Esophagus muscularis mucosa (tissue), 4 donors: ENCODE measurements at regions not wholly inside any gene's neighbourhood (a gene's known extent, or its start where the extent isn't known, plus 50 kb on each side); places are given as distances from the start of the nearest gene placed in this dataset.
"Not testable (repeated sequence)": the region's sequence is repeated elsewhere in the genome, so short reads cannot be mapped to it uniquely, and the experiment has no call there.

Source experiments
- DNase-seq: peaks from one replicate; pipeline ENCODE4 v3.0.0-alpha.2; 2017; ENCODE audit errors: extremely low spot score
- H3K27ac ChIP-seq, 4 donors: fragments of 200-600 bp; sonication (generic); replicated peaks in 1 of 4; 1 replicate in 3 of 4; 2 replicates in 1 of 4; pipeline ENCODE4 v1.5.1; 2016 to 2019; ENCODE audit warnings: mild to moderate bottlenecking in 1 of 4
- H3K27me3 ChIP-seq, 4 donors: fragments of 200-600 bp; sonication (generic); one replicate each; pipeline versions ENCODE4 v1.5.1 to v1.6.0; 2016 to 2019
- H3K36me3 ChIP-seq, 4 donors: fragments of 200-600 bp; sonication (generic); one replicate each; pipeline ENCODE4 v1.5.1; 2016 to 2019
- H3K4me1 ChIP-seq, 4 donors: fragments of 200-600 bp; sonication (generic); one replicate each; pipeline ENCODE4 v1.5.1; 2016 to 2019
- H3K4me3 ChIP-seq, 4 donors: fragments of 200-600 bp; sonication (generic); 1 replicate in 2 of 4; 2 replicates in 2 of 4; pipeline ENCODE4 v1.5.1; 2016 to 2019; ENCODE audit warnings: mild to moderate bottlenecking in 4 of 4, moderate library complexity in 1 of 4
- H3K9me3 ChIP-seq, 4 donors: fragments of 200-600 bp; sonication (generic); 1 replicate in 3 of 4; 2 replicates in 1 of 4; pipeline ENCODE4 v1.5.1; 2016 to 2019
- CTCF ChIP-seq, 3 experiments: fragments of 200-600 bp in 2 of 3; fragments of 450-650 bp in 1 of 3; sonication (generic) in 2 of 3; IDR thresholded peaks; one replicate each; pipeline ENCODE4 v1.5.1; 2017 to 2019; ENCODE audit warnings: antibody characterized with exemption in 3 of 3, mild to moderate bottlenecking in 2 of 3, moderate library complexity in 1 of 3
- EP300 ChIP-seq: sonication (generic); formaldehyde crosslinking; IDR thresholded peaks from one replicate; pipeline ENCODE4 v1.6.1; 2017; ENCODE audit warnings: antibody characterized with exemption
- POLR2A ChIP-seq: fragments of 450-650 bp; IDR thresholded peaks from one replicate; pipeline ENCODE4 v1.6.1; 2017; ENCODE audit warnings: antibody characterized with exemption, moderate library complexity, mild to moderate bottlenecking, low read depth
- POLR2AphosphoS5 ChIP-seq, 2 donors: sonication (generic); formaldehyde crosslinking; IDR thresholded peaks; one replicate each; pipeline ENCODE4 v1.6.1; 2017; ENCODE audit warnings: antibody characterized with exemption in 2 of 2
- WGBS: methylation state at CpG from one replicate; pipeline ENCODE4 v1.1.5; 2018; 5-methylcytosine and 5-hydroxymethylcytosine counted together
- intact Hi-C: fragments of 100-400 bp; cut with DNase I; formaldehyde crosslinking; loops from one replicate; pipeline ENCODE4 v1.15.1; 2023

GRCh38 chr7:15068324-15068723 is 165.8 kb upstream of the DGKB start:
- Histone ChIP-seq H3K4me3 (no peak overlapping the region), H3K27ac (no peak overlapping the region), H3K4me1 (no peaks in the 10 kb centered on the region), H3K27me3 (no peaks in the 10 kb centered on the region), H3K9me3 (no peaks in the 10 kb centered on the region), H3K36me3 (no peaks in the 10 kb centered on the region)
- TF ChIP-seq POLR2A (no peak), EP300 (no peak), CTCF (IDR thresholded peaks at IDR 0.05) (no peak), POLR2AphosphoS5 (IDR thresholded peaks at IDR 0.05) (no peak)
- intact Hi-C loops, result no loop called here
- 70% methylated on average over 1 of the region's 1 CpG for WGBS
- DNase-seq, result no peak

- no peak for TF ChIP-seq CTCF (IDR thresholded peaks at IDR 0.05)
- TF ChIP-seq EP300, result no peak
- TF ChIP-seq POLR2AphosphoS5 (IDR thresholded peaks at IDR 0.05), result no peak
- no peak for TF ChIP-seq POLR2A
- no peak overlapping the region for H3K4me3 ChIP-seq
- H3K4me1 ChIP-seq, result no peaks in the 10 kb centered on the region
- no peak for DNase-seq
- H3K27me3 ChIP-seq, result no peaks in the 10 kb centered on the region
- no peaks in the 10 kb centered on the region for H3K36me3 ChIP-seq
- H3K9me3 ChIP-seq, result no peaks in the 10 kb centered on the region
- no peak overlapping the region for H3K27ac ChIP-seq
- intact Hi-C loops, result no loop called here
- WGBS, result 83% methylated on average over 5 of the region's 5 CpGs
Measured at GRCh38 chr7:15057272-15057671, 154.7 kb upstream of the DGKB start.

GRCh38 chr7:15054304-15054703 is 151.8 kb upstream of the DGKB start:
- H3K36me3 ChIP-seq, H3K27ac ChIP-seq, intact Hi-C loops, H3K4me1 ChIP-seq, H3K27me3 ChIP-seq, DNase-seq, H3K4me3 ChIP-seq, H3K9me3 ChIP-seq: not testable (repeated sequence)
- WGBS, result 75% methylated on average over 4 of the region's 4 CpGs

GRCh38 chr7:15049157-15049556 is 146.6 kb upstream of the DGKB start:
- intact Hi-C loops, result no loop called here
- Histone ChIP-seq H3K27ac (no peak overlapping the region), H3K27me3 (no peaks in the 10 kb centered on the region), H3K9me3 (no peaks in the 10 kb centered on the region), H3K36me3 (no peaks in the 10 kb centered on the region), H3K4me1 (no peaks in the 10 kb centered on the region), H3K4me3 (no peak overlapping the region)
- no peak for DNase-seq
- TF ChIP-seq POLR2A (no peak), POLR2AphosphoS5 (IDR thresholded peaks at IDR 0.05) (no peak), EP300 (no peak), CTCF (IDR thresholded peaks at IDR 0.05) (no peak)
- WGBS, result 100% methylated on average over 1 of the region's 1 CpG

- TF ChIP-seq POLR2A, result no peak
- no peak for TF ChIP-seq POLR2AphosphoS5 (IDR thresholded peaks at IDR 0.05)
- TF ChIP-seq EP300, result no peak
- no peak for TF ChIP-seq CTCF (IDR thresholded peaks at IDR 0.05)
- DNase-seq, result no peak
- Histone ChIP-seq H3K4me1 (peaks cover 0 to 4% (median 0%) of the 10 kb centered on the region in 4 donors), H3K27me3 (no peaks in the 10 kb centered on the region), H3K27ac (no peak overlapping the region), H3K9me3 (no peaks in the 10 kb centered on the region), H3K4me3 (no peak overlapping the region), H3K36me3 (no peaks in the 10 kb centered on the region)
- 82% methylated on average over 2 of the region's 2 CpGs for WGBS
- intact Hi-C loops, result no loop called here
Measured at GRCh38 chr7:15046861-15047260, 144.3 kb upstream of the DGKB start.
